ENCODE measurements at regions not wholly inside any gene's neighbourhood (a gene's known extent, or its start where the extent isn't known, plus 50 kb on each side); places are given as distances from the start of the nearest gene placed in this dataset.
A peak's percentile ranks its signal among the peaks of the same experiment; 100 is the strongest.

- no peaks in the 10 kb centered on the region for H3K36me3 Mint-ChIP-seq (ENCODE audit: unreplicated experiment)
- H3K4me1 Mint-ChIP-seq (ENCODE audit: unreplicated experiment), result peaks cover 39% of the 10 kb centered on the region
- no peaks in the 10 kb centered on the region for H3K9me3 Mint-ChIP-seq (ENCODE audit: unreplicated experiment)
- H3K27ac Mint-ChIP-seq (ENCODE audit: unreplicated experiment), result no peak overlapping the region
- H3K27me3 Mint-ChIP-seq (ENCODE audit: unreplicated experiment), result no peaks in the 10 kb centered on the region
- DNase-seq (ENCODE audit: extremely low spot score, unreplicated experiment), result no peak
- H3K4me3 Mint-ChIP-seq (ENCODE audit: unreplicated experiment), result no peak overlapping the region
- no peak for TF ChIP-seq CTCF (IDR thresholded peaks at IDR 0.05)
Observed at GRCh38 chr18:25826823-25827222, 263.6 kb downstream of the SS18 start.

- Mint-ChIP-seq H3K4me3 (ENCODE audit: unreplicated experiment) (no peak overlapping the region), H3K27ac (ENCODE audit: unreplicated experiment) (peak overlapping the region; percentile 68), H3K27me3 (ENCODE audit: unreplicated experiment) (no peaks in the 10 kb centered on the region), H3K4me1 (ENCODE audit: unreplicated experiment) (peaks cover 38% of the 10 kb centered on the region), H3K9me3 (ENCODE audit: unreplicated experiment) (no peaks in the 10 kb centered on the region), H3K36me3 (ENCODE audit: unreplicated experiment) (no peaks in the 10 kb centered on the region)
- TF ChIP-seq CTCF (IDR thresholded peaks at IDR 0.05), result no peak
- no peak for DNase-seq (ENCODE audit: extremely low spot score, unreplicated experiment)
Observed at GRCh38 chr18:25825979-25826776, 264.2 kb downstream of the SS18 start.

- peaks cover 33% of the 10 kb centered on the region for H3K4me1 Mint-ChIP-seq (ENCODE audit: unreplicated experiment)
- H3K27me3 Mint-ChIP-seq (ENCODE audit: unreplicated experiment), result no peaks in the 10 kb centered on the region
- H3K36me3 Mint-ChIP-seq (ENCODE audit: unreplicated experiment), result no peaks in the 10 kb centered on the region
- no peak for TF ChIP-seq CTCF (IDR thresholded peaks at IDR 0.05)
- DNase-seq (ENCODE audit: extremely low spot score, unreplicated experiment), result no peak
- H3K27ac Mint-ChIP-seq (ENCODE audit: unreplicated experiment), result no peak overlapping the region
- no peak overlapping the region for H3K4me3 Mint-ChIP-seq (ENCODE audit: unreplicated experiment)
- H3K9me3 Mint-ChIP-seq (ENCODE audit: unreplicated experiment), result no peaks in the 10 kb centered on the region
Observed at GRCh38 chr18:25825056-25825455, 265.4 kb downstream of the SS18 start.

- Mint-ChIP-seq H3K27me3 (ENCODE audit: unreplicated experiment) (no peaks in the 10 kb centered on the region), H3K36me3 (ENCODE audit: unreplicated experiment) (no peaks in the 10 kb centered on the region), H3K4me1 (ENCODE audit: unreplicated experiment) (peaks cover under 1% of the 10 kb centered on the region), H3K9me3 (ENCODE audit: unreplicated experiment) (no peaks in the 10 kb centered on the region), H3K4me3 (ENCODE audit: unreplicated experiment) (no peak overlapping the region), H3K27ac (ENCODE audit: unreplicated experiment) (no peak overlapping the region)
- no peak for TF ChIP-seq CTCF (IDR thresholded peaks at IDR 0.05)
- DNase-seq (ENCODE audit: extremely low spot score, unreplicated experiment), result no peak
Observed at GRCh38 chr18:25819746-25820363, 270.6 kb downstream of the SS18 start.

- Mint-ChIP-seq H3K27me3 (ENCODE audit: unreplicated experiment) (no peaks in the 10 kb centered on the region), H3K36me3 (ENCODE audit: unreplicated experiment) (no peaks in the 10 kb centered on the region), H3K27ac (ENCODE audit: unreplicated experiment) (no peak overlapping the region), H3K4me3 (ENCODE audit: unreplicated experiment) (no peak overlapping the region), H3K9me3 (ENCODE audit: unreplicated experiment) (no peaks in the 10 kb centered on the region), H3K4me1 (ENCODE audit: unreplicated experiment) (no peaks in the 10 kb centered on the region)
- DNase-seq (ENCODE audit: extremely low spot score, unreplicated experiment), result no peak
- no peak for TF ChIP-seq CTCF (IDR thresholded peaks at IDR 0.05)
Observed at GRCh38 chr18:25818505-25818904, 271.9 kb downstream of the SS18 start.

Data from osteocyte (in vitro differentiated cells).